22Rv1 (cell line): ENCODE measurements at regions not wholly inside any gene's neighbourhood (a gene's known extent, or its start where the extent isn't known, plus 50 kb on each side); places are given as distances from the start of the nearest gene placed in this dataset.

Experiments used
- ZFX ChIP-seq: fragments of 450-650 bp; IDR thresholded peaks from 2 replicates; pipeline ENCODE4 v1.6.1; 2017; ENCODE audit warnings: antibody characterized with exemption, borderline replicate concordance
- TF ChIP-seq, protein P1 (sequence below): fragments of 450-650 bp; IDR thresholded peaks from 2 replicates; pipeline ENCODE4 v1.5.1; 2017; ENCODE audit warnings: mild to moderate bottlenecking

DNA sequence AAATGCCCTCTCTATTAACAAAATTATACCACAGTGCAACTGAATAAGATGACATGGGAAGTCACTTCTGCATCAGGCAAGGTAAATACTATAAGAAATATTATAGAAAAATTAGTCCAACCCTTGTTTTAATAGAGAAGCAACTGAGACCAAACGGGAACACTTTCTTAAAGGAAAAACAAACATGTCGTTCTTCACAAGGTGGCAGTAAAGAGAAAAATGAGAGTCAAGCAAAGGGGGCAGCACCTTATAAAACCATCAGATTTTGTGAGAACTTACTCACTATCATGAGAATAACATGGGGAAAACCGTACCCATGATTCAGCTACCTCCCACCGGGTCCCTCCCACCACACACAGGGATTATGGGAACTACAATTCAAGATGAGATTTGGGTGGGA lies 481.7 kb upstream of the CRIM1 start:
- TF ChIP-seq, protein P1, sequence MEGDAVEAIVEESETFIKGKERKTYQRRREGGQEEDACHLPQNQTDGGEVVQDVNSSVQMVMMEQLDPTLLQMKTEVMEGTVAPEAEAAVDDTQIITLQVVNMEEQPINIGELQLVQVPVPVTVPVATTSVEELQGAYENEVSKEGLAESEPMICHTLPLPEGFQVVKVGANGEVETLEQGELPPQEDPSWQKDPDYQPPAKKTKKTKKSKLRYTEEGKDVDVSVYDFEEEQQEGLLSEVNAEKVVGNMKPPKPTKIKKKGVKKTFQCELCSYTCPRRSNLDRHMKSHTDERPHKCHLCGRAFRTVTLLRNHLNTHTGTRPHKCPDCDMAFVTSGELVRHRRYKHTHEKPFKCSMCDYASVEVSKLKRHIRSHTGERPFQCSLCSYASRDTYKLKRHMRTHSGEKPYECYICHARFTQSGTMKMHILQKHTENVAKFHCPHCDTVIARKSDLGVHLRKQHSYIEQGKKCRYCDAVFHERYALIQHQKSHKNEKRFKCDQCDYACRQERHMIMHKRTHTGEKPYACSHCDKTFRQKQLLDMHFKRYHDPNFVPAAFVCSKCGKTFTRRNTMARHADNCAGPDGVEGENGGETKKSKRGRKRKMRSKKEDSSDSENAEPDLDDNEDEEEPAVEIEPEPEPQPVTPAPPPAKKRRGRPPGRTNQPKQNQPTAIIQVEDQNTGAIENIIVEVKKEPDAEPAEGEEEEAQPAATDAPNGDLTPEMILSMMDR = peak; percentile 22; the same call in 1 of the 2 replicates
- no peak for TF ChIP-seq ZFX
